ENCODE measurements at regions not wholly inside any gene's neighbourhood (a gene's known extent, or its start where the extent isn't known, plus 50 kb on each side); places are given as distances from the start of the nearest gene placed in this dataset.

- peak; percentile 41 for TF ChIP-seq CTCF (IDR thresholded peaks at IDR 0.05; ENCODE audit: low read length)
- no peak for TF ChIP-seq EZH2 (optimal IDR thresholded peaks at IDR 0.05; ENCODE audit: low read depth, low read length)
- no peak for TF ChIP-seq EZH2phosphoT487 (IDR thresholded peaks at IDR 0.05; ENCODE audit: low read length)
Observed at GRCh38 chr10:63767138-63767801, 246.1 kb downstream of the REEP3 start.

Measured in MM.1S (cell line).